CD1c-positive myeloid dendritic cell (primary cell): ENCODE measurements at regions not wholly inside any gene's neighbourhood (a gene's known extent, or its start where the extent isn't known, plus 50 kb on each side); places are given as distances from the start of the nearest gene placed in this dataset.
"Not testable (repeated sequence)": the region's sequence is repeated elsewhere in the genome, so short reads cannot be mapped to it uniquely, and the experiment has no call there.

ENCODE experiments used
- DNase-seq: peaks from one replicate; pipeline ENCODE4 v3.0.0-alpha.2; 2016; ENCODE audit errors: extremely low spot score

DNA sequence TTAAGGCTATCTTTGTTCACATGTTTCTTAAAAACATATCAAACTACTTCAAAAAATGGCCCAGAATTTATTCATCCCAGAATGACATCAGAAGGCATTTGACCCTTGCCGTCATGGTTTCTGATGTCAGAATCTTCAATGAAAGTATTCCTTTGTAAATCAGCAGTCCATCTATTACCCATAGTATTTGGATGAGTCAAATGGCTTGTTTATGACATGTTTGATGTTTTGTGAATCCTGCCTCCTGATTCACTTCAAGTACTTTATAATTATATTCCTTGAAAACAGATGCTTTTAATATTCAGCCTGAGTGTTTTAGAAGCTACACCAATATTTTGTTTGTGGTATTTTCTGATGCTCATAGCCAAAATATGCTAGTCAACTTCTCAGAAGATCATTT, 200.8 kb upstream of the MEF2C start:
- no peak for DNase-seq

DNA sequence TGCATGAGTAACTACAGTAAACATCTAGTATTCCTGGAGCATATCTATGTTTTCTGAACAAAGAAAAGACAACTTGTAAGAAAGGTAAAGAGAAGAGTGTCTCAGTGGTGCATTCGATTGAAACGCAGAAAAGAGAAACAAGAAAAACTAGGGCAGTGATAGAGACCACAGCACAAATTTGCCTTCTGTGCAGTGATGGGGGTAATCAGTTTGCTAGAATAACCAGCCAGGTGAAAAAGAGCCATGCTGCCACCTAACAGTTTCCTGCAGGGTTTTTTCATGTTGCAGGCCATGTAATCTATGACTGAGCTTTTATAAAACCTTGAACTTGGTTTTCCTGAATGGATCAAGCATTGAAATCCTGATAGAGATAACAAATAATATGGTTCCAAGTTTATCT, 198.4 kb upstream of the MEF2C start:
- no peak for DNase-seq

DNA sequence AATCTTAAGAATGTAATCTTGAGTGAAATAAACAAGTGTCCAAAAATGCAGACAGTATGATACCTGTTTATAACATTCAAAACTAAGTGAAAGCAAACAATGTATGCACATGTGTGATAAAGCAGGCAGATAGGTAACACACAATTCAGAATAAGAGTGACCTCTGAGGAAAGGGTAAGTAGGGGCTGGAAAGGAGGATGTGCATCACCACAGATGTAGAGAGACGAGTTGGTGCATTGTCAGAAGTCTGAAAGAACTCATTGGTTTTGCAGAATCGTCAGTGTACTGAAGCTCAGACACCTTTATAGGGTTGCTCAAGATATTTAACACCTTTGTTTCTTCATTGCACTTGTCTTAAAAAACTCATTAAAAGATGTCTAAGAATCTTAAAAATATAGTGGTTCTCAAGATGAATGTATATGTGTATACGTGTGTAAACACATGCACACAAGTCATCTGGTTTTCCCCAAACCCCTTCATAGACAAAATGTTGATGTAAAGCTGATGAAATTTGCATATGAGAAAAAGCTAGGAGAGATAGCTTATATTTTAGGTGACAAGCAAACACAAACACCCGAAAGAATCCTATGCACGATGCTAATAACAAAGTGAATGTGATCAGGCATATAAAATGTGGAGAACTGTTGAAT, 197.6 kb upstream of the MEF2C start:
- DNase-seq = no peak

DNA sequence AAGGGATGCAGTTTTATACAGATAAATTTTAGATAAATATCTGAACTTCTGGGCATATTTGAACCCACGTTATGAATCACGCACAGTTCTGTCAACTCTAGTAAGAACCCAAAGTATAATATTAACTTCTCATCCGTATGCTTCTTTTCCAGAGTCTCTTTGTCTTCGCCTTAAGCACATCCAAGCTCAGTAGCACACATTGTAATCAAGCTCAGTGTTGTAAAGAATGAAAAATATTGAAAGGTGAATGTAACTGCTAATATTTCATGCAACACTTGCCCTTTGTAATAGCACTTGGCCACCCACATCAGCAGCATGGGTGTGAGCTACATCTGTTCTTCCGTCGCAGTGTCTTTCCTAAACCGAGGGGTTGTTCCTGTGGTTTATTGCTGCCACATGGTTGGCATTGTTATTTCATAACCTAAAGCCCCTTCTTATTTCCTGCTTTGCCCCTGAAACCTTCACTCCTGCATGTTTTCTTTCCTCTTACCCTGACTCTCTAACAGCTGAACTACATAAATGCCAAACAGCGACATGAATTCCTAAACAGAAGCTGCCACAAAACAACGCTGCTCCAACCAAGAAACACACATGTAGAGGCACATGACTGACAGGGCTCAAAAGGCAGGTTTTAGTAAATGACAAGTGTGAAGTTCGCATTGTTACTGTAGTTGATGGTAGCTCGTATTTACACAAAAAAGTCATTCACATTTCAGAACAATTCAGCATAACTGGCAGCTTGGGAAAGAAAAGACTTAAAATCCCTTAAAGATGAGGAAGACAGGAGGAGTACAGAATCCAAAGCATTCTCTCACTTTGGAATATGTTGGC, 190.1 kb upstream of the MEF2C start:
- DNase-seq = no peak

DNA sequence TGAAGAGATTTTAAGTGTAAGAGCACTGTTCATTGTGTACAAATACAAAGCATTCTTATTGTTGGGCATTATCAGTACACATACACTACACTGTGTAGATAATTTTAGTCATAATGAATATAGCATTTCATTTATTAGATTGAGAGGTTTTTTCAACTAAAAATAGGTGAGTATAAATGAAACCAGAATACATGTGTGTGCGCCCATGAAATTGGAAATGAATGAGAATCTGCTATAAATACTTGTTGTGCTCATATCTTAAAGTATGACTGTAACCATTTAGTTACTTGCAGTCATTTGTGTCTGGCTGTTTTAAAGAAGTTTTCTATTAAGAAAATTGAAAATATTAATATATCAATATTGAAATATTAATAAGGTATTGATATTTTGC, 189.0 kb upstream of the MEF2C start:
- no peak for DNase-seq

DNA sequence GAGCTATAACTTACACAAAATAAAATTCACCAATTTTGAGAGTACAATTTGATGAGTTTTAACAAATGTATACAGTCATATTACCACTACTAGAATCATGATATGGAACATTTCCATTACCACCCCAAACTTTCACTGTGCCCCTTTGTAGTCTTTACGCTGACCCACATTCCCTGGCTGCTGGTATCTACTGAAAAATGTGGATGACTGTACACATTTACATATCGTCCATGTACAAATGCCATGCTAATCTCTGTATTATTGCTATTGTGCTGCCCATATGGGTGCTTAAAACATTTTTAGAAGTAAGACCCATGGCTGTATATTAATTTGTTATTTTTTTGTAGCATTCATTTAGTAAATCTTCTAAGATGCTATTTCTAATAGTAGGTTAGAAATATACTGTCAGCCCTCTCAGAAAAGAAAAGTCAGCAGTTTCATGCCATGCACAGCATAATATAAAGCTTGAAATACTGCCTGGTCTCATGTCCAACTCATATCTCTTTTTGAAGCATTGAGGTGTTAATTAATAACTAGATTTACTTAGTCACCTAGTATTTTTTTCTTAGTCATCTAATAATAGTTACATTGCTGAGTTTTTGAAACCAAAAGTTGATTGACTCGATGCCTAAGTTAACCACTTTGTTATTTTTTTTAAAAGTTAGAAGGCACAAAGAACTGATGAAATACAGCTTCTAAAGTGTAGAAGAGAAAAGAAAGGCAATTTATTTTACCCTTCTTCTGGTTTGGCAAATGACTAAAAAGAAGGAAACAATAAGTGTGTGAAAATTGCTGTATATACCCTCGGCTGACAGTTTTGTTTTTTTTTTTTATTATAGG, 188.3 kb upstream of the MEF2C start:
- DNase-seq = no peak

DNA sequence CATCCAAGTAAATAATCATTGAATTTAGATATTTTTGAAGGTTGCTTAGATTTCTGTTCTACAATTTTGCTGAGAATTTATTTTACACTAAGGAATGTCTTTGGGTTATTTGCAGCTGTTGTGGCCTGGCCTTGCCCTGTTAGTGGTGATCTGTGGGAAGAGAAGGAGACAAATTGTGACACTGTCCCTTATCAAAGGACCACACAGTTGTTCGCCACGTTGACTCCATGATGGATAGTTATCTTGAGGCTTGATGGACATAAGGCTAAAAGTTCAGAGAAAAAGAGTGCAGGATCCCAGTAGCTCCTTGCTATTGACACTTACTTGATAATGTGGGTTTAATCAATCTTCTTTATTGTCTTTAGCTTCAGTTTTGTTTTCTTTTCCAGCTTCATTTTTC, 186.6 kb upstream of the MEF2C start:
- DNase-seq = no peak

DNA sequence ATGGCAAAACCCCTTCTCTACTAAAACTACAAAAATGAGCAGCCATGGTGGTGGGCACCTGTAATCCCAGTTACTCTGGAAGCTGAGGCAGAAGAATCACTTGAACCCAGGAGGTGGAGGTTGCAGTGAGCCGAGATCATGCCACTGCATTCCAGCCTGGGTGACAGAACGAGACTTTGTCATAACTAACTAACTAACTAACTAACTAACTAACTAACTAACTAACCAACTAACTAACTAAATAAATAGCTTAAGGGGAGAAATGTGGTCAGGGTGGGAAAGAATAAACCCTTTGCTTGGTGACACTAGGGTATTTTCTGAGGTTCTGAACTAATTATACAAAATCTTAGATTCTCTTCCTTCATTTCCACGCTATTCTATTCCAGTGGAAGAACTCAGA, 184.4 kb upstream of the MEF2C start:
- no peak for DNase-seq

DNA sequence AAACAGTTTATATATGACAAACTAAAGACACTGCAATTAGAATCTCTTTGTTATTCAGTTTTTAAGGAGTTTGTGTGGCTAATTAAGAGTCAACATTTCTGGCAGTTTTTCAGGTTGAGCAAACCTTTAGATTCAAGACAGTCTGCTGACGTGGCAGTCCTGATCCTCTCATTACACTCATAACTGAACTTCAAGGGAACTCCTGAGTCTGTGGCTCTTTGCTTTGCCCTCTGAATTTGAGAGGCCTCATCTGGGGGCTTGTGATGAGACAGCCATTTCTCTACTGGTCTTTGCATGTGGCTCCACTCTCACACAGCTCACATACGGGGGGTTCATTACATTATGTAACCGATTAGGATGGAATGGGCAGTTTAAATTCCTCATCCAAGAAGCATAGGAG, 182.9 kb upstream of the MEF2C start:
- DNase-seq = no peak

DNA sequence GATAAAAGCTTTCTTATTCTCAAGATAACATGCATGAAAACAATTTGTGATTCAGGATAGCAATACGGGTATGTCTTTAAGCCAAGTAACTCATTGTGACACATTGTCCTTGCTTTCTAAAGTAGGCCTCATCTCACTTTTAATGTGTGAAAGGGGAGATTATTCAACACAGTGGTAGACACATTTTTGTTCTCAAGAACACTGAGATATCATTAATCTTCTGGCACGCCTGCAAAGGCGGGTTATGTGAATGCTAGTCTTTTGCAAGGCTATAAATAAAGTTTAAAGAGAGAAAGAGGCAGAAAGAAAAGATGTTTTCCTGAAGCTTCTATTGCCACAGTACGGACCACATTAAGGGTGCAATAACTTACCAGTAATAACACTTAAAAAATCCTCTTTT, 181.8 kb upstream of the MEF2C start:
- DNase-seq = no peak

DNA sequence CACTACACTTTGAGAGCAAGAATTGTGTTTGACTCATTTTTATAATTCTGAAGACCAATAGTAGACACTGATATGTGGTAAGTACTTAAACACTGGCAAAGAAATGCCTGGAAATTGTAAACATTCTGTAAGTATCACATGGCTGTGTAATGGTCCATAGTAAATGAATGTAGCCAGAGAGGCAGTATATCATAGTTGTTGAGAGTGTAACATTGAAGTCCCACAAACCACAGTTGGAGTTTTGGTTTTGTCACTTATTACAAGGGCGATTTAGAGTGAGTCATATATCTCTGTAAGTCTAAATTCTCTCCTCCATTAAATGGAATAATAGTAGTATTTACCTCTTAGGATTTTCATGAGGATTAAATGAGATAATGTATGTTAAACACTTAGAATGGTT, 181.1 kb upstream of the MEF2C start:
- DNase-seq = no peak

DNA sequence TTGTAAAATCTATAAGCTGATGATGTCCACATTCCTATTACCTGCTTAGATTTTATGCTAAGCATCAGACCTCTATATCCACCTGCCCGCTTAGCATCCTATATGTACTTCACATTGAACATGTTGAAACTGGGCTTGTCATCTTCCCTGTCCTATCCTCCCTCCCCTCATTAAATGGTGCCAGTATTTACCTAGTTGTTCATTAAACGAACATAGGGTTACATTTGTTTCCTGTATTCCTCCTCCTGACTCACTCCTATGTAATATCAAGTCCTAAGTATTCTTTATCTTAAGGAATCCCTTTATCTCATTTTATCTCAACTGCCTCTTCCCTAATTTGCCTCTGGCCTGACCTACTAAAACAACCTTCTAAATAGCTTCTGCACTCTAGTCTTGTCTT, 177.8 kb upstream of the MEF2C start:
- no peak for DNase-seq

DNA sequence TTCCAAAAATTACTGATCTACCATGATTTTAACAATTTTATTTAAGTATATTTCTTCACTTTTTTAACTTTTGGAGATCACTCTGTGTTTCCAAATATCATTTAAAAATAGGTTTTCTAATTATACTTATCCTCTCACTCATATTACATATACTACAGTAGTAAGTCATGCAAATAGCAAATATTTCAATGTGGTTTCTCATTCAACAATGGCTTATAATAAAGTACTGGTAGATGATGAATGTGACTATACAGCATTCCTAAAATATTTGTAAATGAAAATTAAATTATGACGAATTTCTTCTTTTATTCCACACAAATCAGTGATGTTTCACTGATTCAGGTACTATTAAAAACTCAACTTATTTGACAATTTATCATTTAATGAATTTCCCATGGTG, 176.3 kb upstream of the MEF2C start:
- no peak for DNase-seq

DNA sequence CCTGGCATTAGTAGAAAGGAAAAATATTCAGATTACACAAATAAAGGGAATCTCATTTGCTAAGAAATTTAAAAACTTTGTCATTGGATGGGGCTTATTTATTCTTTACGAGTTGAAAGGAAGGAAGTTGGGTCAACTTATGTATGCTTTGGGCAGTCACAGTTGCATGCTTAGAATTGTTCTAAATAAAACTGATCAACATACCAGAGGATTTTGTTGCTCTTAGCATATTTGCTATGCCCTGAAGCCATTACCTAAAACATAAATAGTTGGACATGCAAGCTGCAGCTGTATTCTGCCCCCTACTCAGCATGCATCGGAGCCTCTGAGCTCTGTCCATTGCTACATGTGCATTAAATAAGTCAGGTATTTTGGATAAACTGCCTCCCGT, 172.7 kb upstream of the MEF2C start:
- DNase-seq = no peak

DNA sequence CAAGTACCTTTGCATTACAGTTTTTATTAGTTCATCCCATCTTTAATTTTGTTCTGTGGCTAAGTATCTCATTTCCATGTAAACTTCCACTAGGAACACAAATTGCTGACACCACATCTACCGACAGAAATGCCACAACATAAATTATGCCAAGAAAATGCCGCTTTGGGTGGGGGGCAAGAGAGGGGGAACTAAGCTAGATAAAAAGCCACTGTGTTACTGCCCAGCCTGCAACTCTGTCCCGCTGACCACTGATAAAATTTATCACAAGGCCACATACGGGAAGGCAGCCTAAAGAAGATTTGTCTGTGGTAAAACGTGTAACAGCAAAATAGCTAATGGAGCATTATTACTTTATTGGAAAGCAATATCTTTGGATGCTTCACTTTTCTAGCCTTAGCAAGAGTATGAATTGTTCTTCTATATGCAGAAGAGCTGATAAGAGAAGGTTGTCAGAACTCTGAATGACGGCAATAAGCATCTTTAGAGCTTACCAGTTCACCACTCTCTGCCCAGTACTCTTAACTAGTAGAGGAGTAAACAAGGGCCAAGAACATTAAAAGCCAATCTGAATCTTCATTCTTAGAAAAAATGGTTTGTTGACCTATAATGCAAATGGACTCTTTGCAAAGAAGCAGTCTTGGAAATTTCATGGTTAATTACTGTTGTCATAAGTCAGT, 172.2 kb upstream of the MEF2C start:
- no peak for DNase-seq

DNA sequence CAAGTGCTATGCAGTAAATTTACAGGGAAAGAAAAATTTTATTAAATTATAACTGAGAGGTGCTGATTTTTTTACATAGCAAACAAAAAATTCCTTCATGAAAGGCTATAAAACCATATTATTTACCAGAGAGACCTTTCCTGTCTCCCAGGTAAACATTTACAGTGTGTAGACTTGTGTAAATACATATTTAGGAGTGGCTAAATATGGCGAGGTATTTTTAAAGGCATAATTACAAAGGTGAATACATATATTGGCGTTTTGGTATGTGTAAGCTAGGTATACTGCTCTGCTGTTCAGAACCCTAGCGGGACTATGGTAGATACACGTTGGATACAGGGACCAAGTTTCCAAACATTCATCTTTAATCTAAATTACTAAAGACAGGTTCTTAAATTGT, 170.6 kb upstream of the MEF2C start:
- DNase-seq = no peak

DNA sequence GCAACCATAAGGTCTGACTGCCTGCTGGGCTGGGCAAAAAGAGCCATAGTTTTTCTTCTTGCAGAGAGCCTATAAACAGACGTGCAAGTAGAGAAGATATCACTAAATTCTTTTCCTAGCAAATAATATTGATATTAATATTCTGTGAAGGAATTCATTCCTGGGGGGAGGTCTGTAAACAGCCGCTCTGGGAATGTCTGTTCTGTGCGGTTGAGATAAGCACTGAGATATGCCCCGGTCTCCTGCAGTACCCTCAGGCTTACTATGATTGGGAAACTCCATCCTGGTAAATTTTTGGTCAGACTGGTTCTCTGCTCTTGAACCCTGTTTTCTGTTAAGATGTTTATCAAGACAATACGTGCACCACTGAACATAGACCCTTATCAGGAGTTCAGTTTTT, 167.1 kb upstream of the MEF2C start:
- not testable (repeated sequence) for DNase-seq

DNA sequence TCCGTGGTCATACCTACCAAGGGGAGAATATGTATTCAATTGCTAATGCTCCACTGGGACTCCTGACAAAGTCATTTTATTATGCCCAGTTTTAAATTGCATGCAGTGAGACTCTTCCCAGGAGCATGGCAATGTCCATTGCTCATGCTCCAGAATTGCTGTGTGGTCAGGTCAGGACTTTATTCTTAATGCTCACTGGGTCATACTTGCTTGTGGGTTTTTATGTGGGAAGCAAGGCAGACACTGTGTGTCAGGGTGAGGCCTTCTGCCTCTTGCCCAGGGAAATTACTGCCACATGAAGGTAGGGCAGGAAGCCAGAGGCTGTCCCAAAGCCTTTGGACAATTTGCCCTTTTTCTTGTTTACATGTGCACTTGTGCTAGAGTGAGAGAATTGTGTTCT, 164.6 kb upstream of the MEF2C start:
- no peak for DNase-seq

DNA sequence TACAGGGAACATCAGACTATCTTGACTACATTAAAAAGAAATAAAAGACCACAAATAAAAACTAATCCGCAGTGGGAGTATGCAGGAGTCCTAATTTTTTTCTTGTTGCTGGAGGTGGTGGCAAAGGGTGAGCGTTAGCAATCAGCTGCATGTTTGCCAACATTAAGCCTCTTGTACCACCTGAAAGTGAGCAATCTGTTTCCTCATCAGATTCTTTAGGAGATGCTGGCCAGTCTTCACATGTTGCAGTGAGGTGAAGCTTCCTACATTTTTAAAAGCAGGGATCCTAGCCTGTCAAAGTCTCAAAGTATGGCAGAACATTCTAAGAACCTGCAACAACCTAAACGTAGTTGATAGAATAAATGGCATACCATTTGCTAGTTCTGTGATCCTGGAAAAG, 162.2 kb upstream of the MEF2C start:
- no peak for DNase-seq

DNA sequence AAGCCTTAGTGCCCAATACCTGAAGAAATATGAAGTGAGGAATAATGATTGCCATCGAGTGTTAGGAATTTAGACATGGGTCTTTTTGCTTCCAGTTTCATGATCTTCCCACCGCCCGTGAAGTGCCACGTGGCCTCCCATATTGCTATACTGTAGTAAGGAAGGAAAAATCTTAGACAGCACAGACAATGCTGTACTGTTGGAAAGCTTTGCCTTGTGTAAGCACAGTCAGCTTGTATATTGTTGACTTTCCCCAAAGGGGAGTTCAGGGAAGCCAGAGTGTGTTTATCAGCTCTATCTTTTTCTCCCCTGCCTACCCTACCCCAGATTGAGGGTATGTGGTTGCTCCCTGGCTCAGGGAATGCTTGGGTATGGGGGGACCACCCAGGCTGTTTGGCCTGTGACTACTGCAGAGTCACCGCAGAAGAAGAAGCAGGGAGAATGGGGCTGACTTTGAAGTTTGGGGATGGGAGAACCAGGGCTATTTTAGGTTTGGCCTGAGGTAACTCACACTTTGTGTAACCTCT, 161.8 kb upstream of the MEF2C start:
- DNase-seq = no peak

DNA sequence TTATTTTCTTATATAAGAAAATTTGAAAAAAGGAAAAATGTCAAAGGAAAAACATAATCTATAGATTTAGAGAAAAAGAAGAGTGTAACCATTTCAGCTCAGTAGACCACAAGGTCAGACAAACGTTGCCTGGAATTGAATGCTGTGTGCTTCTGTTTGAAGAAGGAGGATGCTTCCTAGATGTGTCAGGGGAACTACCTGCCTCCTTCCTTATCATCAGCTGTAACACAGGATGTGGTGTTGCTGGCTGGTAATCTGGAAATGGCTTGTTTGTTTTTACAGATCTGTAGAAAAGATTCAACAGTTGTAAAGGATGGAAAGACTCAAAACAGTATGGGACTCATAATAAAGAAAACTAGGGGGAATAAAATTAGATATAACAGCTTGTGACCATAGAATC, 160.7 kb upstream of the MEF2C start:
- no peak for DNase-seq

DNA sequence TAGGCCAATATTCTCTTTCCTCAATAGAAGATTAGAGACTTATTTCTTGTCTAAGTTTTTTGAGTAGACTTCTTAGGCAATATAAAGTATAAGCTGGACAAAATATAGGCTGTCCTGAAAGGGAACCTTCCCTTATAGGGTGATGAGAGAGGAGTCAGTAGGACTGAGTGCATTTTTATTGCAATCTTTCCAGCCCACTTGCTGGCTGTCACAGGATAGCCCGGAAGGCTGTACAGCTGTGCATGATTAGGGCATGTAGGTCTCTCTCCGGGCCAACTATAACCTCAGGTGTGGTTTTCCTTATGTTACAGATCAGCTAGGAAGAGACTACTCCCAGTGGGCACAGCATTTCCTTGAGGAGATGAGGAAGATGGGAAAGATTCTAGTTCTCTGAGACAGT, 159.8 kb upstream of the MEF2C start:
- DNase-seq = no peak
